ENCODE measurements at regions not wholly inside any gene's neighbourhood (a gene's known extent, or its start where the extent isn't known, plus 50 kb on each side); places are given as distances from the start of the nearest gene placed in this dataset.

DNA sequence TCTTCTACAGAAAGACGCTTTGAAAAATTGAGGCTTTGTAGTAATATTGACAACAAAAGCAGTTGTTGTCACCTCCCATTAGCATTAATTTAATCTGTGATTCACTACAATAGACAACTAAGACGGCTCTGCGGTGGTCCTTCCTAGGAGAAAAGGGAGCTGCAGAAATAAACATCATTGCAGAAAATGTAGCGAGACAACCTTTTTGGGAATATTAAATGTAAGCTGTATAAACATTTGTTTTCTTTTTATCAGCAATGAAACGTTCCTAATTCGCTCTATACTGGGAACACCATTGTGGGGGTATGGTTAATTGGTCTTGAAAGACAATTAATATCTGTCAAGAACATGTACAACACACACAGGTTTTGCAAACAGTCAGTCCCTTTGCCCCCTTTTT is 583.3 kb upstream of the TENM3 start:
- Histone ChIP-seq H3K36me3 (ENCODE audit: insufficient read depth, low read length) (no peaks in the 10 kb centered on the region), H3K27ac (ENCODE audit: low read depth, low read length) (peak overlapping the region; percentile 27), H4K20me1 (ENCODE audit: insufficient read depth, low read length) (no peaks in the 10 kb centered on the region), H3K4me1 (ENCODE audit: insufficient read depth, low read length) (peaks cover 35% of the 10 kb centered on the region), H3K79me2 (ENCODE audit: insufficient read depth, low read length) (no peaks in the 10 kb centered on the region), H3K27me3 (ENCODE audit: insufficient read depth, low read length) (no peaks in the 10 kb centered on the region), H2AFZ (ENCODE audit: low read depth, low read length) (no peak overlapping the region), H3K4me3 (ENCODE audit: insufficient read depth, low read depth, low read length) (no peak overlapping the region), H3K9me3 (ENCODE audit: insufficient read depth, low read depth, low read length) (no peaks in the 10 kb centered on the region), H3K9ac (ENCODE audit: low read length) (no peak overlapping the region), H3K4me2 (ENCODE audit: low read length) (peak overlapping the region; percentile 45)
- TF ChIP-seq EZH2 (IDR thresholded peaks at IDR 0.05; ENCODE audit: insufficient read depth, low read length) (no peak), CTCF (IDR thresholded peaks at IDR 0.05; ENCODE audit: insufficient read depth, low read depth, low read length) (no peak)
- no peak for FAIRE-seq
- no peaks in the 10 kb centered on the region for H3K27me3 Mint-ChIP-seq (ENCODE audit: low read depth, unreplicated experiment)
- peaks cover 39% of the 10 kb centered on the region for H3K4me1 Mint-ChIP-seq (ENCODE audit: low read depth, unreplicated experiment)
- H3K4me3 Mint-ChIP-seq (ENCODE audit: unreplicated experiment), result no peak overlapping the region
- H3K27ac Mint-ChIP-seq (ENCODE audit: unreplicated experiment), result peak overlapping the region; percentile 35
- no peaks in the 10 kb centered on the region for H3K9me3 Mint-ChIP-seq (ENCODE audit: unreplicated experiment)
- no peak for DNase-seq (ENCODE audit: low read depth)
- no peaks in the 10 kb centered on the region for H3K36me3 Mint-ChIP-seq (ENCODE audit: low read depth, unreplicated experiment)

GRCh38 chr4:181661090-181661489 is 582.1 kb upstream of the TENM3 start:
- Histone ChIP-seq H3K27me3 (ENCODE audit: insufficient read depth, low read length) (no peaks in the 10 kb centered on the region), H3K9me3 (ENCODE audit: insufficient read depth, low read depth, low read length) (no peaks in the 10 kb centered on the region), H3K9ac (ENCODE audit: low read length) (peak overlapping the region; percentile 72), H3K36me3 (ENCODE audit: insufficient read depth, low read length) (no peaks in the 10 kb centered on the region), H3K27ac (ENCODE audit: low read depth, low read length) (peak overlapping the region; percentile 93), H4K20me1 (ENCODE audit: insufficient read depth, low read length) (no peaks in the 10 kb centered on the region), H3K4me2 (ENCODE audit: low read length) (peak overlapping the region; percentile 68), H3K4me3 (ENCODE audit: insufficient read depth, low read depth, low read length) (no peak overlapping the region), H2AFZ (ENCODE audit: low read depth, low read length) (no peak overlapping the region), H3K79me2 (ENCODE audit: insufficient read depth, low read length) (no peaks in the 10 kb centered on the region), H3K4me1 (ENCODE audit: insufficient read depth, low read length) (peaks cover 35% of the 10 kb centered on the region)
- peak overlapping the region; percentile 96 for H3K27ac Mint-ChIP-seq (ENCODE audit: unreplicated experiment)
- DNase-seq (ENCODE audit: low read depth) (peak; percentile 87), FAIRE-seq (peak; percentile 85)
- TF ChIP-seq CTCF (IDR thresholded peaks at IDR 0.05; ENCODE audit: insufficient read depth, low read depth, low read length) (no peak), EZH2 (IDR thresholded peaks at IDR 0.05; ENCODE audit: insufficient read depth, low read length) (no peak)
- peaks cover 39% of the 10 kb centered on the region for H3K4me1 Mint-ChIP-seq (ENCODE audit: low read depth, unreplicated experiment)
- H3K4me3 Mint-ChIP-seq (ENCODE audit: unreplicated experiment), result no peak overlapping the region
- H3K36me3 Mint-ChIP-seq (ENCODE audit: low read depth, unreplicated experiment), result no peaks in the 10 kb centered on the region
- H3K27me3 Mint-ChIP-seq (ENCODE audit: low read depth, unreplicated experiment), result no peaks in the 10 kb centered on the region
- no peaks in the 10 kb centered on the region for H3K9me3 Mint-ChIP-seq (ENCODE audit: unreplicated experiment)

DNA sequence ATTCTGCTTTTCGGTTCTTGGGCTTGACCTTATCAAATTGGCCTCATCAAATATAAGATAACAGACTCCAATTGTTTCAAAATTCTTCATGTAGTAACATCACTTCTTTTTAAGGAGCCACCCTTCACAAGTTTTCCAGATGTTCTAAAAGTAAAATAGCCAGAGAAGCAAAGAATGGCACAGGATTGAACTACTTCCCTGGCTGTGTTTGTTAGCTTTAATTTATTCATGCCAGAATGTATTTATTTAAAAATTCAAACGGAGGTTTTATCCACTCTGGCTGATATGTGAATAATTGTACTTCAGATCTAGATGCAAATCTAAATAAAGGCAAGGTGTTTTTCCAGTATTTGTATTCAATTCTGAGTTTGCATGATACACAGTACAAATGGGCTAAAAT is 581.3 kb upstream of the TENM3 start:
- peak overlapping the region; percentile 93 for H3K27ac ChIP-seq (ENCODE audit: low read depth, low read length)
- H3K9me3 ChIP-seq (ENCODE audit: insufficient read depth, low read depth, low read length), result no peaks in the 10 kb centered on the region
- H2AFZ ChIP-seq (ENCODE audit: low read depth, low read length), result no peak overlapping the region
- no peaks in the 10 kb centered on the region for H3K36me3 ChIP-seq (ENCODE audit: insufficient read depth, low read length)
- no peaks in the 10 kb centered on the region for H4K20me1 ChIP-seq (ENCODE audit: insufficient read depth, low read length)
- H3K4me2 ChIP-seq (ENCODE audit: low read length), result peak overlapping the region; percentile 68
- no peaks in the 10 kb centered on the region for H3K9me3 Mint-ChIP-seq (ENCODE audit: unreplicated experiment)
- peaks cover 39% of the 10 kb centered on the region for H3K4me1 Mint-ChIP-seq (ENCODE audit: low read depth, unreplicated experiment)
- H3K4me3 Mint-ChIP-seq (ENCODE audit: unreplicated experiment), result no peak overlapping the region
- no peaks in the 10 kb centered on the region for H3K27me3 ChIP-seq (ENCODE audit: insufficient read depth, low read length)
- no peak overlapping the region for H3K4me3 ChIP-seq (ENCODE audit: insufficient read depth, low read depth, low read length)
- peaks cover 35% of the 10 kb centered on the region for H3K4me1 ChIP-seq (ENCODE audit: insufficient read depth, low read length)
- peak overlapping the region; percentile 72 for H3K9ac ChIP-seq (ENCODE audit: low read length)
- H3K27me3 Mint-ChIP-seq (ENCODE audit: low read depth, unreplicated experiment), result no peaks in the 10 kb centered on the region
- no peak for TF ChIP-seq CTCF (IDR thresholded peaks at IDR 0.05; ENCODE audit: insufficient read depth, low read depth, low read length)
- TF ChIP-seq EZH2 (IDR thresholded peaks at IDR 0.05; ENCODE audit: insufficient read depth, low read length), result no peak
- no peak for FAIRE-seq
- no peaks in the 10 kb centered on the region for H3K79me2 ChIP-seq (ENCODE audit: insufficient read depth, low read length)
- DNase-seq (ENCODE audit: low read depth), result no peak
- peak overlapping the region; percentile 96 for H3K27ac Mint-ChIP-seq (ENCODE audit: unreplicated experiment)
- H3K36me3 Mint-ChIP-seq (ENCODE audit: low read depth, unreplicated experiment), result no peaks in the 10 kb centered on the region
